ENCODE measurements at regions not wholly inside any gene's neighbourhood (a gene's known extent, or its start where the extent isn't known, plus 50 kb on each side); places are given as distances from the start of the nearest gene placed in this dataset.
A peak's percentile ranks its signal among the peaks of the same experiment; 100 is the strongest.

GRCh38 chr4:138939960-138940359 lies 75.6 kb upstream of the NOCT start:
- H3K4me3 ChIP-seq (ENCODE audit: low read length), result no peak overlapping the region

GRCh38 chr4:138938366-138938690 lies 77.3 kb upstream of the NOCT start:
- no peaks in the 10 kb centered on the region for H3K9me2 ChIP-seq (replicated peaks; ENCODE audit: insufficient read depth, low read length)
- no peaks in the 10 kb centered on the region for H3K79me2 ChIP-seq (ENCODE audit: low read length)
- DNase-seq, result peak; percentile 42
- H3K27me3 ChIP-seq (replicated peaks; ENCODE audit: insufficient read depth, low read length), result no peaks in the 10 kb centered on the region
- no peaks in the 10 kb centered on the region for H3F3A ChIP-seq (ENCODE audit: insufficient read depth, low read length)
- H4K20me1 ChIP-seq (ENCODE audit: insufficient read depth, low read length), result no peaks in the 10 kb centered on the region
- H3K36me3 ChIP-seq (replicated peaks; ENCODE audit: insufficient read depth, low read length), result no peaks in the 10 kb centered on the region
- H3K9me3 ChIP-seq (replicated peaks; ENCODE audit: insufficient read depth, low read length), result no peaks in the 10 kb centered on the region
- H2AFZ ChIP-seq (ENCODE audit: low read length), result no peak overlapping the region
- no peaks in the 10 kb centered on the region for H3K4me1 ChIP-seq (ENCODE audit: low read length)
- no peak overlapping the region for H3K4me3 ChIP-seq (ENCODE audit: low read length)
- TF ChIP-seq EZH2phosphoT487 (IDR thresholded peaks at IDR 0.05; ENCODE audit: low read length) (no peak), EZH2 (optimal IDR thresholded peaks at IDR 0.05; ENCODE audit: low read depth, low read length) (no peak), CTCF (IDR thresholded peaks at IDR 0.05; ENCODE audit: low read length) (peak; percentile 52)
- no peak overlapping the region for H3K27ac ChIP-seq (ENCODE audit: low read length)
- H3K9ac ChIP-seq (ENCODE audit: low read length), result no peak overlapping the region
- H3K4me2 ChIP-seq (ENCODE audit: low read depth, low read length), result no peak overlapping the region

More at GRCh38 chr4:138939960-138940359, 75.6 kb upstream of the NOCT start:
- H3K4me1 ChIP-seq (ENCODE audit: low read length), result no peaks in the 10 kb centered on the region
- no peaks in the 10 kb centered on the region for H3F3A ChIP-seq (ENCODE audit: insufficient read depth, low read length)
- no peak for TF ChIP-seq CTCF (IDR thresholded peaks at IDR 0.05; ENCODE audit: low read length)
- no peaks in the 10 kb centered on the region for H3K79me2 ChIP-seq (ENCODE audit: low read length)
- H3K9me2 ChIP-seq (replicated peaks; ENCODE audit: insufficient read depth, low read length), result no peaks in the 10 kb centered on the region
- no peaks in the 10 kb centered on the region for H4K20me1 ChIP-seq (ENCODE audit: insufficient read depth, low read length)
- no peak overlapping the region for H3K4me2 ChIP-seq (ENCODE audit: low read depth, low read length)
- DNase-seq, result no peak
- H3K9me3 ChIP-seq (replicated peaks; ENCODE audit: insufficient read depth, low read length), result no peaks in the 10 kb centered on the region
- no peak overlapping the region for H3K27ac ChIP-seq (ENCODE audit: low read length)
- H3K9ac ChIP-seq (ENCODE audit: low read length), result no peak overlapping the region
- H2AFZ ChIP-seq (ENCODE audit: low read length), result no peak overlapping the region
- H3K36me3 ChIP-seq (replicated peaks; ENCODE audit: insufficient read depth, low read length), result no peaks in the 10 kb centered on the region
- H3K27me3 ChIP-seq (replicated peaks; ENCODE audit: insufficient read depth, low read length), result no peaks in the 10 kb centered on the region

GRCh38 chr4:138935135-138935807 lies 80.3 kb upstream of the NOCT start:
- Histone ChIP-seq H3K4me1 (ENCODE audit: low read length) (no peaks in the 10 kb centered on the region), H4K20me1 (ENCODE audit: insufficient read depth, low read length) (no peaks in the 10 kb centered on the region), H3K79me2 (ENCODE audit: low read length) (no peaks in the 10 kb centered on the region), H3K9me3 (replicated peaks; ENCODE audit: insufficient read depth, low read length) (no peaks in the 10 kb centered on the region), H3K27ac (ENCODE audit: low read length) (no peak overlapping the region), H2AFZ (ENCODE audit: low read length) (no peak overlapping the region), H3F3A (ENCODE audit: insufficient read depth, low read length) (no peaks in the 10 kb centered on the region), H3K4me3 (ENCODE audit: low read length) (no peak overlapping the region), H3K36me3 (replicated peaks; ENCODE audit: insufficient read depth, low read length) (no peaks in the 10 kb centered on the region), H3K9me2 (replicated peaks; ENCODE audit: insufficient read depth, low read length) (no peaks in the 10 kb centered on the region), H3K4me2 (ENCODE audit: low read depth, low read length) (no peak overlapping the region), H3K27me3 (replicated peaks; ENCODE audit: insufficient read depth, low read length) (no peaks in the 10 kb centered on the region), H3K9ac (ENCODE audit: low read length) (no peak overlapping the region)
- DNase-seq, result no peak
- TF ChIP-seq EZH2 (optimal IDR thresholded peaks at IDR 0.05; ENCODE audit: low read depth, low read length), result no peak
- TF ChIP-seq CTCF (IDR thresholded peaks at IDR 0.05; ENCODE audit: low read length), result no peak
